ENCODE measurements at regions not wholly inside any gene's neighbourhood (a gene's known extent, or its start where the extent isn't known, plus 50 kb on each side); places are given as distances from the start of the nearest gene placed in this dataset.
A peak's percentile ranks its signal among the peaks of the same experiment; 100 is the strongest.

GRCh38 chr19:30311911-30312310 is 60.3 kb upstream of the ZNF536 start:
- no TSS peak for BruUV-seq (replicated peaks)

GRCh38 chr19:30312582-30313352 is 59.4 kb upstream of the ZNF536 start:
- BruUV-seq (replicated peaks) = no TSS peak
- Histone ChIP-seq H4K20me1 (ENCODE audit: insufficient read depth) (no peaks in the 10 kb centered on the region), H2AFZ (ENCODE audit: low read depth, low read length, poor library complexity, severe bottlenecking) (no peak overlapping the region), H3K9ac (ENCODE audit: low read length) (no peak overlapping the region), H3K27ac (ENCODE audit: low read depth, low read length) (no peak overlapping the region), H3K79me2 (ENCODE audit: insufficient read depth, low read length) (no peaks in the 10 kb centered on the region), H3K36me3 (ENCODE audit: control insufficient read depth in 1 of 2, insufficient read depth in 2 of 2, low read length in 2 of 2) (no peaks in the 10 kb centered on the region), H3K4me1 (ENCODE audit: control insufficient read depth in 1 of 2, insufficient read depth in 2 of 2, low read length in 2 of 2) (no peaks in the 10 kb centered on the region), H3K9me3 (ENCODE audit: control insufficient read depth in 1 of 2, insufficient read depth in 1 of 2, low read depth in 1 of 2, low read length in 2 of 2) (no peaks in the 10 kb centered on the region), H3K27me3 (ENCODE audit: insufficient read depth, low read length) (peaks cover 53% of the 10 kb centered on the region), H3K4me2 (ENCODE audit: low read length) (no peak overlapping the region), H3K4me3 (replicated peaks in 1 of 2; ENCODE audit: low read depth in 1 of 2, low read length in 2 of 2) (no peak overlapping the region), H3K9me2 (ENCODE audit: insufficient read depth) (no peaks in the 10 kb centered on the region)
- DNase-seq (ENCODE audit: low read depth, low spot score) = no peak
- ChIA-PET RAD21 (ENCODE audit: low non-redundant PET in 1 of 2, low total read pairs in 2 of 2, uncharacterized antibody in 2 of 2, unreplicated experiment in 2 of 2) (no interaction called here), POLR2A (no interaction called here), CTCF (no interaction called here)
- intact Hi-C loops (cut with micrococcal nuclease) = no loop called here
- TF ChIP-seq ELF1 (IDR thresholded peaks at IDR 0.05; ENCODE audit: borderline replicate concordance, low read depth) (no peak), EZH2 (IDR thresholded peaks at IDR 0.05) (no peak), CEBPB (IDR thresholded peaks at IDR 0.05; ENCODE audit: low read depth) (no peak), EGR1 (IDR thresholded peaks at IDR 0.05; ENCODE audit: low read depth) (no peak), SIN3A (IDR thresholded peaks at IDR 0.05; ENCODE audit: low read depth) (no peak), SRF (IDR thresholded peaks at IDR 0.05; ENCODE audit: low read depth) (no peak), FOSL1 (IDR thresholded peaks at IDR 0.05; ENCODE audit: low read depth) (no peak), POLR2AphosphoS5 (IDR thresholded peaks at IDR 0.05; ENCODE audit: low read depth, low read length) (no peak), YY1 (IDR thresholded peaks at IDR 0.05; ENCODE audit: extremely low read depth, insufficient replicate concordance, low read depth, low read length) (no peak), ZFX (IDR thresholded peaks at IDR 0.05) (no peak), SP1 (IDR thresholded peaks at IDR 0.05; ENCODE audit: low read depth) (no peak), MAX (IDR thresholded peaks at IDR 0.05) (no peak), ZBTB33 (IDR thresholded peaks at IDR 0.05; ENCODE audit: extremely low read depth, insufficient replicate concordance, low read length) (no peak)
- ATAC-seq = peak; percentile 47; the same call in 1 of the 2 replicates

More at GRCh38 chr19:30311911-30312310, 60.3 kb upstream of the ZNF536 start:
- Histone ChIP-seq H3K9ac (ENCODE audit: low read length) (no peak overlapping the region), H4K20me1 (ENCODE audit: insufficient read depth) (no peaks in the 10 kb centered on the region), H3K4me3 (replicated peaks in 1 of 2; ENCODE audit: low read depth in 1 of 2, low read length in 2 of 2) (no peak overlapping the region), H3K9me3 (ENCODE audit: control insufficient read depth in 1 of 2, insufficient read depth in 1 of 2, low read depth in 1 of 2, low read length in 2 of 2) (no peaks in the 10 kb centered on the region), H2AFZ (ENCODE audit: low read depth, low read length, poor library complexity, severe bottlenecking) (no peak overlapping the region), H3K9me2 (ENCODE audit: insufficient read depth) (no peaks in the 10 kb centered on the region), H3K27me3 (ENCODE audit: insufficient read depth, low read length) (peaks cover 58% of the 10 kb centered on the region), H3K79me2 (ENCODE audit: insufficient read depth, low read length) (no peaks in the 10 kb centered on the region), H3K27ac (ENCODE audit: low read depth, low read length) (no peak overlapping the region), H3K4me1 (ENCODE audit: control insufficient read depth in 1 of 2, insufficient read depth in 2 of 2, low read length in 2 of 2) (no peaks in the 10 kb centered on the region), H3K4me2 (ENCODE audit: low read length) (no peak overlapping the region), H3K36me3 (ENCODE audit: control insufficient read depth in 1 of 2, insufficient read depth in 2 of 2, low read length in 2 of 2) (no peaks in the 10 kb centered on the region)
- ChIA-PET POLR2A (no interaction called here), CTCF (no interaction called here), RAD21 (ENCODE audit: low non-redundant PET in 1 of 2, low total read pairs in 2 of 2, uncharacterized antibody in 2 of 2, unreplicated experiment in 2 of 2) (no interaction called here)
- ATAC-seq (no peak), DNase-seq (ENCODE audit: low read depth, low spot score) (no peak)
- intact Hi-C loops (cut with micrococcal nuclease) = no loop called here
- TF ChIP-seq EZH2 (IDR thresholded peaks at IDR 0.05) (no peak), SIN3A (IDR thresholded peaks at IDR 0.05; ENCODE audit: low read depth) (no peak), MAX (IDR thresholded peaks at IDR 0.05) (no peak), ATF3 (IDR thresholded peaks at IDR 0.05) (no peak), YY1 (IDR thresholded peaks at IDR 0.05; ENCODE audit: extremely low read depth, insufficient replicate concordance, low read depth, low read length) (no peak), FOSL1 (IDR thresholded peaks at IDR 0.05; ENCODE audit: low read depth) (no peak), EGR1 (IDR thresholded peaks at IDR 0.05; ENCODE audit: low read depth) (no peak), CEBPB (IDR thresholded peaks at IDR 0.05; ENCODE audit: low read depth) (no peak)
